Liver (tissue), 8 donors: ENCODE measurements at regions not wholly inside any gene's neighbourhood (a gene's known extent, or its start where the extent isn't known, plus 50 kb on each side); places are given as distances from the start of the nearest gene placed in this dataset.

Source experiments
- DNase-seq: peaks from one replicate; pipeline ENCODE4 v3.0.0-alpha.2; 2017; ENCODE audit warnings: low spot score
- H3K27ac ChIP-seq, 2 donors: one replicate each; pipeline ENCODE4 v1.7.0; 2013; ENCODE audit warnings: inconsistent platforms in 2 of 2, low read length in 2 of 2, control low read depth in 1 of 2, low read depth in 1 of 2, mild to moderate bottlenecking in 1 of 2
- H3K27me3 ChIP-seq, 4 donors: one replicate each; pipeline versions ENCODE4 v1.6.1 to v1.7.0; 2013; ENCODE audit warnings: low read length in 3 of 4, inconsistent platforms in 1 of 4, mild to moderate bottlenecking in 1 of 4, moderate library complexity in 1 of 4; ENCODE audit not compliant: control insufficient read depth in 4 of 4, insufficient read depth in 4 of 4
- H3K36me3 ChIP-seq, 4 donors: one replicate each; pipeline versions ENCODE4 v1.6.1 to v1.7.0; 2013; ENCODE audit warnings: low read length in 3 of 4, mild to moderate bottlenecking in 3 of 4, low read depth in 1 of 4, moderate library complexity in 1 of 4; ENCODE audit not compliant: control insufficient read depth in 4 of 4, insufficient read depth in 3 of 4
- H3K4me1 ChIP-seq, 4 donors: one replicate each; pipeline versions ENCODE4 v1.6.1 to v1.7.0; 2013; ENCODE audit warnings: low read length in 3 of 4, mild to moderate bottlenecking in 3 of 4, moderate library complexity in 1 of 4; ENCODE audit not compliant: control insufficient read depth in 4 of 4, insufficient read depth in 4 of 4
- H3K4me3 ChIP-seq, 3 donors: one replicate each; pipeline versions ENCODE4 v1.6.1 to v1.7.0; 2013; ENCODE audit warnings: low read length in 3 of 3, control low read depth in 1 of 3, low read depth in 1 of 3, mild to moderate bottlenecking in 1 of 3
- H3K9ac ChIP-seq, 2 donors: one replicate each; pipeline ENCODE4 v1.7.0; 2013; ENCODE audit warnings: low read length in 2 of 2, mild to moderate bottlenecking in 2 of 2, moderate library complexity in 2 of 2, control low read depth in 1 of 2, low read depth in 1 of 2
- H3K9me3 ChIP-seq, 4 donors: one replicate each; pipeline versions ENCODE4 v1.6.1 to v1.7.0; 2013; ENCODE audit warnings: low read length in 3 of 4; ENCODE audit not compliant: control insufficient read depth in 4 of 4
- ATF3 ChIP-seq: IDR thresholded peaks from 2 replicates; pipeline ENCODE4 v1.6.1; 2016; ENCODE audit warnings: antibody characterized with exemption
- CTCF ChIP-seq: fragments of 150-350 bp; IDR thresholded peaks from 2 replicates; pipeline ENCODE4 v1.5.1; 2017; ENCODE audit warnings: improper control_type of control experiment, low read depth, low read length; ENCODE audit not compliant: missing input control
- EGR1 ChIP-seq, 2 donors: IDR thresholded peaks; 2 replicates each; pipeline ENCODE4 v1.6.1; 2016 to 2018; ENCODE audit warnings: antibody characterized with exemption in 2 of 2, low read depth in 2 of 2
- FOXA1 ChIP-seq: IDR thresholded peaks from 2 replicates; pipeline ENCODE4 v1.6.1; 2016; ENCODE audit warnings: antibody characterized with exemption
- FOXA2 ChIP-seq: IDR thresholded peaks from 2 replicates; pipeline ENCODE4 v1.6.1; 2016; ENCODE audit warnings: antibody characterized with exemption
- GABPA ChIP-seq, 2 donors: IDR thresholded peaks in 1 of 2; conservative IDR thresholded peaks in 1 of 2; 2 replicates each; pipeline ENCODE4 v1.6.1; 2016; ENCODE audit warnings: antibody characterized with exemption in 2 of 2, mild to moderate bottlenecking in 1 of 2, moderate library complexity in 1 of 2
- HNF4A ChIP-seq, 2 donors: conservative IDR thresholded peaks; 2 replicates each; pipeline ENCODE4 v1.6.1; 2016; ENCODE audit warnings: antibody characterized with exemption in 2 of 2, mild to moderate bottlenecking in 2 of 2
- HNF4G ChIP-seq: IDR thresholded peaks from 2 replicates; pipeline ENCODE4 v1.6.1; 2016; ENCODE audit warnings: antibody characterized with exemption
- JUND ChIP-seq, 2 donors: IDR thresholded peaks; 2 replicates each; pipeline ENCODE4 v1.6.1; 2016; ENCODE audit warnings: antibody characterized with exemption in 2 of 2
- MAX ChIP-seq: IDR thresholded peaks from 2 replicates; pipeline ENCODE4 v1.6.1; 2016; ENCODE audit warnings: antibody characterized with exemption
- NR2F2 ChIP-seq: IDR thresholded peaks from 2 replicates; pipeline ENCODE4 v1.6.1; 2016; ENCODE audit warnings: antibody characterized with exemption
- RAD21 ChIP-seq, 2 donors: IDR thresholded peaks; 2 replicates each; pipeline ENCODE4 v1.6.1; 2016; ENCODE audit warnings: antibody characterized with exemption in 2 of 2, mild to moderate bottlenecking in 2 of 2
- REST ChIP-seq: IDR thresholded peaks from 2 replicates; pipeline ENCODE4 v1.6.1; 2016; ENCODE audit warnings: antibody characterized with exemption, mild to moderate bottlenecking
- RXRA ChIP-seq, 2 donors: IDR thresholded peaks; 2 replicates each; pipeline ENCODE4 v1.6.1; 2017 to 2018; ENCODE audit warnings: antibody characterized with exemption in 2 of 2, mild to moderate bottlenecking in 1 of 2
- SP1 ChIP-seq: IDR thresholded peaks from 2 replicates; pipeline ENCODE4 v1.6.1; 2018; ENCODE audit warnings: antibody characterized with exemption, mild to moderate bottlenecking
- TAF1 ChIP-seq: conservative IDR thresholded peaks from 2 replicates; pipeline ENCODE4 v1.6.1; 2016; ENCODE audit warnings: antibody characterized with exemption, mild to moderate bottlenecking
- YY1 ChIP-seq: IDR thresholded peaks from 2 replicates; pipeline ENCODE4 v1.6.1; 2016; ENCODE audit warnings: antibody characterized with exemption, mild to moderate bottlenecking
- ZBTB33 ChIP-seq: IDR thresholded peaks from 2 replicates; pipeline ENCODE4 v1.6.1; 2016; ENCODE audit warnings: antibody characterized with exemption
- WGBS: extraction: QIAGEN DNeasy Blood & Tissue Kit; methylation state at CpG from one replicate; pipeline ENCODE4 v1.1.7; 2013; 5-methylcytosine and 5-hydroxymethylcytosine counted together
- donor health status: healthy.
- donor health status: healthy.
- donor health status: healthy.
- donor health status: healthy.
- donor health status: healthy.

GRCh38 chr6:115396112-115396906, 664.4 kb downstream of the FRK start:
- TF ChIP-seq RXRA (IDR thresholded peaks at IDR 0.05) (no peak), TAF1 (no peak), ZBTB33 (no peak), GABPA (IDR thresholded peaks at IDR 0.05 in 1 of 2, conservative IDR thresholded peaks at IDR 0.05 in 1 of 2) (no peak), EGR1 (IDR thresholded peaks at IDR 0.05; ENCODE audit: low read depth in 2 of 2) (no peak), CTCF (no peak), JUND (IDR thresholded peaks at IDR 0.05) (no peak), ATF3 (no peak), HNF4G (no peak), YY1 (no peak), FOXA2 (no peak), FOXA1 (no peak), MAX (no peak), SP1 (no peak), REST (no peak), HNF4A (conservative IDR thresholded peaks at IDR 0.05) (no peak), RAD21 (IDR thresholded peaks at IDR 0.05) (no peak), NR2F2 (no peak)
- WGBS, result 92% methylated on average over 6 of the region's 6 CpGs

More at GRCh38 chr6:115396112-115396906, 664.4 kb downstream of the FRK start:
- Histone ChIP-seq H3K4me3 (no peak overlapping the region), H3K27me3 (no peaks in the 10 kb centered on the region), H3K9me3 (peaks cover 0 to 4% (median under 1%) of the 10 kb centered on the region in 4 donors), H3K9ac (no peak overlapping the region), H3K27ac (no peak overlapping the region), H3K4me1 (no peaks in the 10 kb centered on the region), H3K36me3 (no peaks in the 10 kb centered on the region)
- no peak for DNase-seq
